GM23338 (cell line): ENCODE measurements at regions not wholly inside any gene's neighbourhood (a gene's known extent, or its start where the extent isn't known, plus 50 kb on each side); places are given as distances from the start of the nearest gene placed in this dataset.

Experiments
- ATAC-seq: fragments of 200-7000 bp; cut with Tn5 transposase; 3 replicates; pipeline ENCODE4 v1.9.1; 2020
- DNase-seq: peaks from one replicate; pipeline ENCODE4 v3.0.0-alpha.2; 2015; ENCODE audit warnings: low spot score
- H2AFZ ChIP-seq: fragments of 200-600 bp; sonication (generic); 2 replicates; pipeline ENCODE4 v1.8.0; 2016; ENCODE audit warnings: antibody characterized with exemption, mild to moderate bottlenecking, moderate library complexity
- H3F3A ChIP-seq: fragments of 200-600 bp; sonication (generic); replicated peaks from 2 replicates; pipeline ENCODE4 v1.8.0; 2017; ENCODE audit warnings: antibody characterized with exemption, mixed run types, low read depth
- H3K27ac ChIP-seq: fragments of 200-600 bp; sonication (generic); 2 replicates; pipeline ENCODE4 v1.6.1; 2016; ENCODE audit warnings: low read depth
- H3K27me3 ChIP-seq: fragments of 200-600 bp; sonication (generic); 2 replicates; pipeline ENCODE4 v1.8.0; 2016; ENCODE audit warnings: mild to moderate bottlenecking, mixed run types, moderate library complexity; ENCODE audit not compliant: insufficient read depth
- H3K36me3 ChIP-seq: fragments of 200-600 bp; sonication (generic); 2 replicates; pipeline ENCODE4 v1.8.0; 2016; ENCODE audit warnings: mild to moderate bottlenecking; ENCODE audit not compliant: insufficient read depth
- H3K4me1 ChIP-seq: fragments of 200-600 bp; sonication (generic); 2 replicates; pipeline ENCODE4 v1.8.0; 2016; ENCODE audit warnings: mild to moderate bottlenecking, moderate library complexity; ENCODE audit not compliant: insufficient read depth
- H3K4me2 ChIP-seq: fragments of 200-600 bp; sonication (generic); 2 replicates; pipeline ENCODE4 v1.7.1; 2017; ENCODE audit warnings: mixed run types
- H3K4me3 ChIP-seq: fragments of 200-600 bp; sonication (generic); 2 replicates; pipeline ENCODE4 v1.6.1; 2016; ENCODE audit warnings: mixed run types
- H3K79me2 ChIP-seq: fragments of 200-600 bp; sonication (generic); replicated peaks from 2 replicates; pipeline ENCODE4 v1.8.0; 2017; ENCODE audit warnings: mild to moderate bottlenecking; ENCODE audit not compliant: insufficient read depth
- H3K9me2 ChIP-seq: fragments of 200-600 bp; sonication (generic); 2 replicates; pipeline ENCODE4 v1.8.0; 2017; ENCODE audit not compliant: insufficient read depth
- H4K20me1 ChIP-seq: fragments of 200-600 bp; sonication (generic); replicated peaks from 2 replicates; pipeline ENCODE4 v1.8.0; 2017; ENCODE audit warnings: mild to moderate bottlenecking; ENCODE audit not compliant: insufficient read depth
- H3K27ac Mint-ChIP-seq: 2 replicates; pipeline ENCODE4 v1.8.0; 2020; ENCODE audit warnings: inconsistent platforms, mild to moderate bottlenecking, moderate library complexity, mixed read lengths
- H3K27me3 Mint-ChIP-seq: 3 replicates; pipeline ENCODE4 v1.8.0; 2022; ENCODE audit warnings: low read depth, mild to moderate bottlenecking, moderate library complexity, mixed read lengths, inconsistent platforms; ENCODE audit not compliant: insufficient read depth, poor library complexity
- H3K36me3 Mint-ChIP-seq: 3 replicates; pipeline ENCODE4 v1.8.0; 2021; ENCODE audit warnings: low read depth, mild to moderate bottlenecking, inconsistent platforms, moderate library complexity, mixed read lengths
- H3K4me1 Mint-ChIP-seq: 3 replicates; pipeline ENCODE4 v1.8.0; 2020; ENCODE audit warnings: mild to moderate bottlenecking, inconsistent platforms, mixed read lengths
- H3K4me3 Mint-ChIP-seq: 3 replicates; pipeline ENCODE4 v1.8.0; 2021; ENCODE audit warnings: moderate library complexity, mild to moderate bottlenecking, inconsistent platforms, mixed read lengths
- H3K9me3 Mint-ChIP-seq: 3 replicates; pipeline ENCODE4 v1.8.0; 2020; ENCODE audit warnings: moderate library complexity, mild to moderate bottlenecking, inconsistent platforms, mixed read lengths
- CREB1 ChIP-seq: fragments of 250-450 bp; sonication (Bioruptor Pico); IDR thresholded peaks from 2 replicates; pipeline ENCODE4 v1.5.0; 2020; ENCODE audit warnings: low read depth, mild to moderate bottlenecking, moderate library complexity
- POLR2AphosphoS5 ChIP-seq: IDR thresholded peaks from 2 replicates; pipeline ENCODE4 v1.6.1; 2016; ENCODE audit warnings: antibody characterized with exemption, low read depth
- STAT1 ChIP-seq: IDR thresholded peaks from one replicate; pipeline ENCODE4 v1.6.1; 2016; ENCODE audit warnings: antibody characterized with exemption; ENCODE audit not compliant: unreplicated experiment
- ZNF331 ChIP-seq: fragments of 250-450 bp; sonication (Bioruptor Pico); IDR thresholded peaks from 2 replicates; pipeline ENCODE4 v1.5.0; 2020; ENCODE audit warnings: low read depth, mild to moderate bottlenecking, moderate library complexity
- TF ChIP-seq, protein P1 (sequence below): fragments of 250-450 bp; sonication (Bioruptor Pico); IDR thresholded peaks from 2 replicates; pipeline ENCODE4 v1.5.0; 2020; ENCODE audit warnings: mild to moderate bottlenecking, moderate library complexity
- TF ChIP-seq, protein P2 (sequence below): IDR thresholded peaks from one replicate; pipeline ENCODE4 v1.6.1; 2018; ENCODE audit warnings: antibody characterized with exemption; ENCODE audit not compliant: unreplicated experiment

DNA sequence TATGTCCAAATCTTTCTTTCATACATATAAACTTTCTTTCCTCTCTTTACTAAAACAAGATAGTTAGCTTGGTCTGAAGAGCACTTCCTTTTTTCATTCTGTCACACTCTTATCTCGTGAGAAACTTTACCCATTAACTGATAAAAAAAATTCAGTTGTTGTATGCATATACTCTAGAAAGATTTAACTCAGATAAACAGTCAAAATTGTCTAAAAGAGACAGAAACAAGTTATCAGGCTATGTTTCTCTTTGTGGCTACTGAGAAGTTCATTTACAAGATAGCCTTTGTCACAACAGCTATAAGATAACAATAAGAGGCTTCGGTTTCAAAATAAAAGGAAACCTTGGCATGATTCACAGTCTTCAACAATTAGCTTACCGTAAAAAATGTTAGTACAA lies 235.7 kb upstream of the ATP10A start:
- no peak overlapping the region for H3K4me3 Mint-ChIP-seq
- no peak for TF ChIP-seq ZNF331 (CRISPR knock-in tag)
- no peaks in the 10 kb centered on the region for H3F3A ChIP-seq
- no peak overlapping the region for H3K27ac Mint-ChIP-seq
- H3K27ac ChIP-seq: no peak overlapping the region
- peaks cover 6% of the 10 kb centered on the region for H3K27me3 Mint-ChIP-seq
- no peak overlapping the region for H3K4me3 ChIP-seq
- no peak overlapping the region for H2AFZ ChIP-seq
- no peaks in the 10 kb centered on the region; the same call in 2 of the 3 replicates for H3K9me3 Mint-ChIP-seq
- H3K4me1 Mint-ChIP-seq: peaks cover 26% of the 10 kb centered on the region
- H3K4me2 ChIP-seq: no peak overlapping the region
- ATAC-seq (no peak), DNase-seq (no peak)
- no peaks in the 10 kb centered on the region for H3K79me2 ChIP-seq
- peaks cover 17% of the 10 kb centered on the region for H3K4me1 ChIP-seq
- H3K27me3 ChIP-seq: no peaks in the 10 kb centered on the region
- peaks cover 7% of the 10 kb centered on the region; the same call in 1 of the 3 replicates for H3K36me3 Mint-ChIP-seq
- H3K36me3 ChIP-seq: no peaks in the 10 kb centered on the region
- H4K20me1 ChIP-seq: no peaks in the 10 kb centered on the region
- H3K9me2 ChIP-seq: peaks cover 6% of the 10 kb centered on the region

DNA sequence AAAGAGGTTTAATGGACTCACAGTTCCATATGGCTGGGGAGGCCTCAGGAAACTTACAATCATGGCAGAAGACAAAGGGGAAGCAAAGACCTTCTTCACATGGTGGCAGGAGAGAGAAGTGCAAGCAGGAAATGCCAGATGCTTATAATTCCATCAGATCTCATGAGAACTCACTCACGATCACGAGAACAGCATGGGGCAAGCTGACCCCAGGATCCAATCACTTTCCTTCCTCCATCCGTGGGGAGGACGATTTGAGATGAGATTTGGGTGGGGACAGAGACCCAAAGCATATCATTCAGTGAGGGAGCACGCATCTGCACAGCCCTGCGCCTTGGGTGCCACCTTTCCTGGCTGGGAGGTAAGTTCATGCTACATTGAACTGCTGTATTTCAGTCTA lies 234.1 kb upstream of the ATP10A start:
- peaks cover 6% of the 10 kb centered on the region for H3K9me2 ChIP-seq
- no peak for ATAC-seq

DNA sequence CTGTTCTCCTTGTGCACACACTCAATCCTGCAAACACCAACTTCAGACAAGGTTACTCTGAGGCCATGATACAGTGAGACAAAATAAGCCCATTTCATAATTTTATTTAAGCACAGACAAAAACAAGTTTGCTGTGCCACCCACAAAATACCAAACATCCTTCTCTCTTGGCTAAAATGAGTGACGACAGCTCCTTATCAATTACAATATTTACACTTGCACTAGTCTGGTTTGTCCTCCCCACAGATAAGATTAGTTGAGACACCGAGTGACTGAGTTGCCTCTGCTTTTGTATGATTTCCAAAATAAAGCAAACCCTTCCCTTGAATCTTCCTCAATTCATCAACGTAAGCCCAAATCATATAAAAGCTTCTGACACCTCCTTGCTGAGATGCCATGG lies 233.5 kb upstream of the ATP10A start:
- Histone ChIP-seq H3K4me3 (no peak overlapping the region), H3K27me3 (no peaks in the 10 kb centered on the region), H3K4me2 (no peak overlapping the region), H3K79me2 (no peaks in the 10 kb centered on the region), H3K36me3 (no peaks in the 10 kb centered on the region), H4K20me1 (no peaks in the 10 kb centered on the region), H3F3A (no peaks in the 10 kb centered on the region), H3K4me1 (peaks cover 6% of the 10 kb centered on the region), H2AFZ (peak overlapping the region; percentile 72; the same call in 1 of the 2 replicates), H3K27ac (no peak overlapping the region), H3K9me2 (peaks cover 6% of the 10 kb centered on the region)
- Mint-ChIP-seq H3K27ac (no peak overlapping the region), H3K36me3 (no peaks in the 10 kb centered on the region), H3K4me3 (no peak overlapping the region), H3K4me1 (peaks cover 7% of the 10 kb centered on the region; the same call in 2 of the 3 replicates), H3K27me3 (peaks cover 2% of the 10 kb centered on the region), H3K9me3 (no peaks in the 10 kb centered on the region; the same call in 2 of the 3 replicates)
- ATAC-seq: no peak
- DNase-seq: no peak
- TF ChIP-seq, protein P1, sequence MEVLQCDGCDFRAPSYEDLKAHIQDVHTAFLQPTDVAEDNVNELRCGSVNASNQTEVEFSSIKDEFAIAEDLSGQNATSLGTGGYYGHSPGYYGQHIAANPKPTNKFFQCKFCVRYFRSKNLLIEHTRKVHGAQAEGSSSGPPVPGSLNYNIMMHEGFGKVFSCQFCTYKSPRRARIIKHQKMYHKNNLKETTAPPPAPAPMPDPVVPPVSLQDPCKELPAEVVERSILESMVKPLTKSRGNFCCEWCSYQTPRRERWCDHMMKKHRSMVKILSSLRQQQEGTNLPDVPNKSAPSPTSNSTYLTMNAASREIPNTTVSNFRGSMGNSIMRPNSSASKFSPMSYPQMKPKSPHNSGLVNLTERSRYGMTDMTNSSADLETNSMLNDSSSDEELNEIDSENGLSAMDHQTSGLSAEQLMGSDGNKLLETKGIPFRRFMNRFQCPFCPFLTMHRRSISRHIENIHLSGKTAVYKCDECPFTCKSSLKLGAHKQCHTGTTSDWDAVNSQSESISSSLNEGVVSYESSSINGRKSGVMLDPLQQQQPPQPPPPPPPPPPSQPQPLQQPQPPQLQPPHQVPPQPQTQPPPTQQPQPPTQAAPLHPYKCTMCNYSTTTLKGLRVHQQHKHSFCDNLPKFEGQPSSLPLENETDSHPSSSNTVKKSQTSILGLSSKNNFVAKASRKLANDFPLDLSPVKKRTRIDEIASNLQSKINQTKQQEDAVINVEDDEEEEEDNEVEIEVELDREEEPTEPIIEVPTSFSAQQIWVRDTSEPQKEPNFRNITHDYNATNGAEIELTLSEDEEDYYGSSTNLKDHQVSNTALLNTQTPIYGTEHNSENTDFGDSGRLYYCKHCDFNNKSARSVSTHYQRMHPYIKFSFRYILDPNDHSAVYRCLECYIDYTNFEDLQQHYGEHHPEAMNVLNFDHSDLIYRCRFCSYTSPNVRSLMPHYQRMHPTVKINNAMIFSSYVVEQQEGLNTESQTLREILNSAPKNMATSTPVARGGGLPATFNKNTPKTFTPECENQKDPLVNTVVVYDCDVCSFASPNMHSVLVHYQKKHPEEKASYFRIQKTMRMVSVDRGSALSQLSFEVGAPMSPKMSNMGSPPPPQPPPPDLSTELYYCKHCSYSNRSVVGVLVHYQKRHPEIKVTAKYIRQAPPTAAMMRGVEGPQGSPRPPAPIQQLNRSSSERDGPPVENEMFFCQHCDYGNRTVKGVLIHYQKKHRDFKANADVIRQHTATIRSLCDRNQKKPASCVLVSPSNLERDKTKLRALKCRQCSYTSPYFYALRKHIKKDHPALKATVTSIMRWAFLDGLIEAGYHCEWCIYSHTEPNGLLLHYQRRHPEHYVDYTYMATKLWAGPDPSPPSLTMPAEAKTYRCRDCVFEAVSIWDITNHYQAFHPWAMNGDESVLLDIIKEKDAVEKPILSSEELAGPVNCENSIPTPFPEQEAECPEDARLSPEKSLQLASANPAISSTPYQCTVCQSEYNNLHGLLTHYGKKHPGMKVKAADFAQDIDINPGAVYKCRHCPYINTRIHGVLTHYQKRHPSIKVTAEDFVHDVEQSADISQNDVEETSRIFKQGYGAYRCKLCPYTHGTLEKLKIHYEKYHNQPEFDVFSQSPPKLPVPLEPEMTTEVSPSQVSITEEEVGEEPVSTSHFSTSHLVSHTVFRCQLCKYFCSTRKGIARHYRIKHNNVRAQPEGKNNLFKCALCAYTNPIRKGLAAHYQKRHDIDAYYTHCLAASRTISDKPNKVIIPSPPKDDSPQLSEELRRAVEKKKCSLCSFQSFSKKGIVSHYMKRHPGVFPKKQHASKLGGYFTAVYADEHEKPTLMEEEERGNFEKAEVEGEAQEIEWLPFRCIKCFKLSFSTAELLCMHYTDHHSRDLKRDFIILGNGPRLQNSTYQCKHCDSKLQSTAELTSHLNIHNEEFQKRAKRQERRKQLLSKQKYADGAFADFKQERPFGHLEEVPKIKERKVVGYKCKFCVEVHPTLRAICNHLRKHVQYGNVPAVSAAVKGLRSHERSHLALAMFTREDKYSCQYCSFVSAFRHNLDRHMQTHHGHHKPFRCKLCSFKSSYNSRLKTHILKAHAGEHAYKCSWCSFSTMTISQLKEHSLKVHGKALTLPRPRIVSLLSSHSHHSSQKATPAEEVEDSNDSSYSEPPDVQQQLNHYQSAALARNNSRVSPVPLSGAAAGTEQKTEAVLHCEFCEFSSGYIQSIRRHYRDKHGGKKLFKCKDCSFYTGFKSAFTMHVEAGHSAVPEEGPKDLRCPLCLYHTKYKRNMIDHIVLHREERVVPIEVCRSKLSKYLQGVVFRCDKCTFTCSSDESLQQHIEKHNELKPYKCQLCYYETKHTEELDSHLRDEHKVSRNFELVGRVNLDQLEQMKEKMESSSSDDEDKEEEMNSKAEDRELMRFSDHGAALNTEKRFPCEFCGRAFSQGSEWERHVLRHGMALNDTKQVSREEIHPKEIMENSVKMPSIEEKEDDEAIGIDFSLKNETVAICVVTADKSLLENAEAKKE: no peak

More for the DNA sequence above, 234.1 kb upstream of the ATP10A start:
- Histone ChIP-seq H3K79me2 (no peaks in the 10 kb centered on the region), H3F3A (no peaks in the 10 kb centered on the region), H3K4me1 (peaks cover 11% of the 10 kb centered on the region), H4K20me1 (no peaks in the 10 kb centered on the region), H3K27me3 (no peaks in the 10 kb centered on the region), H3K4me3 (no peak overlapping the region), H3K4me2 (no peak overlapping the region), H3K27ac (no peak overlapping the region), H3K36me3 (no peaks in the 10 kb centered on the region), H2AFZ (0 out of 2 replicates have a peak overlapping the region, but pooled peaks have one; percentile 12)
- peaks cover 2% of the 10 kb centered on the region for H3K27me3 Mint-ChIP-seq
- H3K4me1 Mint-ChIP-seq: peaks cover 12% of the 10 kb centered on the region; the same call in 2 of the 3 replicates
- no peak overlapping the region for H3K27ac Mint-ChIP-seq
- TF ChIP-seq, protein P2, sequence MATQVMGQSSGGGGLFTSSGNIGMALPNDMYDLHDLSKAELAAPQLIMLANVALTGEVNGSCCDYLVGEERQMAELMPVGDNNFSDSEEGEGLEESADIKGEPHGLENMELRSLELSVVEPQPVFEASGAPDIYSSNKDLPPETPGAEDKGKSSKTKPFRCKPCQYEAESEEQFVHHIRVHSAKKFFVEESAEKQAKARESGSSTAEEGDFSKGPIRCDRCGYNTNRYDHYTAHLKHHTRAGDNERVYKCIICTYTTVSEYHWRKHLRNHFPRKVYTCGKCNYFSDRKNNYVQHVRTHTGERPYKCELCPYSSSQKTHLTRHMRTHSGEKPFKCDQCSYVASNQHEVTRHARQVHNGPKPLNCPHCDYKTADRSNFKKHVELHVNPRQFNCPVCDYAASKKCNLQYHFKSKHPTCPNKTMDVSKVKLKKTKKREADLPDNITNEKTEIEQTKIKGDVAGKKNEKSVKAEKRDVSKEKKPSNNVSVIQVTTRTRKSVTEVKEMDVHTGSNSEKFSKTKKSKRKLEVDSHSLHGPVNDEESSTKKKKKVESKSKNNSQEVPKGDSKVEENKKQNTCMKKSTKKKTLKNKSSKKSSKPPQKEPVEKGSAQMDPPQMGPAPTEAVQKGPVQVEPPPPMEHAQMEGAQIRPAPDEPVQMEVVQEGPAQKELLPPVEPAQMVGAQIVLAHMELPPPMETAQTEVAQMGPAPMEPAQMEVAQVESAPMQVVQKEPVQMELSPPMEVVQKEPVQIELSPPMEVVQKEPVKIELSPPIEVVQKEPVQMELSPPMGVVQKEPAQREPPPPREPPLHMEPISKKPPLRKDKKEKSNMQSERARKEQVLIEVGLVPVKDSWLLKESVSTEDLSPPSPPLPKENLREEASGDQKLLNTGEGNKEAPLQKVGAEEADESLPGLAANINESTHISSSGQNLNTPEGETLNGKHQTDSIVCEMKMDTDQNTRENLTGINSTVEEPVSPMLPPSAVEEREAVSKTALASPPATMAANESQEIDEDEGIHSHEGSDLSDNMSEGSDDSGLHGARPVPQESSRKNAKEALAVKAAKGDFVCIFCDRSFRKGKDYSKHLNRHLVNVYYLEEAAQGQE: no peak
- no peak for TF ChIP-seq CREB1 (CRISPR knock-in tag)
- no peak for TF ChIP-seq STAT1
- no peak for TF ChIP-seq ZNF331 (CRISPR knock-in tag)
- no peak for TF ChIP-seq POLR2AphosphoS5
- H3K36me3 Mint-ChIP-seq: no peaks in the 10 kb centered on the region
- DNase-seq: no peak
- H3K4me3 Mint-ChIP-seq: no peak overlapping the region
- no peaks in the 10 kb centered on the region; the same call in 2 of the 3 replicates for H3K9me3 Mint-ChIP-seq
